ENCODE measurements at regions not wholly inside any gene's neighbourhood (a gene's known extent, or its start where the extent isn't known, plus 50 kb on each side); places are given as distances from the start of the nearest gene placed in this dataset.

GRCh38 chr17:70848785-70849184 is 679.5 kb downstream of the KCNJ2 start:
- Mint-ChIP-seq H3K27ac (no peak overlapping the region), H3K4me1 (no peaks in the 10 kb centered on the region), H3K27me3 (no peaks in the 10 kb centered on the region), H3K9me3 (peaks cover 0 to 16% (median 3%) of the 10 kb centered on the region in 7 donors), H3K4me3 (no peak overlapping the region), H3K36me3 (no peaks in the 10 kb centered on the region)
- DNase-seq (no peak), ATAC-seq (ENCODE audit: low read depth in 2 of 2) (no peak)
- H3K27me3 ChIP-seq (ENCODE audit: control insufficient read depth, insufficient read depth, low read length): no peaks in the 10 kb centered on the region
- no peaks in the 10 kb centered on the region for H3K9me3 ChIP-seq (ENCODE audit: control insufficient read depth in 2 of 2, low read length in 2 of 2)
- no peaks in the 10 kb centered on the region for H3K4me1 ChIP-seq (ENCODE audit: control insufficient read depth, insufficient read depth, low read length, poor library complexity, severe bottlenecking)
- H3K4me3 ChIP-seq (ENCODE audit: low read depth, low read length): no peak overlapping the region
- no peak overlapping the region for H3K27ac ChIP-seq (ENCODE audit: insufficient read depth, low read length, poor library complexity, severe bottlenecking)
- H3K36me3 ChIP-seq (ENCODE audit: control insufficient read depth, insufficient read depth, low read length): no peaks in the 10 kb centered on the region

- H3K27ac ChIP-seq (ENCODE audit: insufficient read depth, low read length, poor library complexity, severe bottlenecking): no peak overlapping the region
- Mint-ChIP-seq H3K27ac (no peak overlapping the region), H3K27me3 (no peaks in the 10 kb centered on the region), H3K36me3 (no peaks in the 10 kb centered on the region), H3K4me3 (no peak overlapping the region), H3K4me1 (no peaks in the 10 kb centered on the region), H3K9me3 (peaks cover 0 to 10% (median 4%) of the 10 kb centered on the region in 7 donors)
- H3K9me3 ChIP-seq (ENCODE audit: control insufficient read depth in 2 of 2, low read length in 2 of 2): no peaks in the 10 kb centered on the region
- H3K27me3 ChIP-seq (ENCODE audit: control insufficient read depth, insufficient read depth, low read length): no peaks in the 10 kb centered on the region
- DNase-seq (no peak), ATAC-seq (ENCODE audit: low read depth in 2 of 2) (no peak)
- H3K4me3 ChIP-seq (ENCODE audit: low read depth, low read length): no peak overlapping the region
- no peaks in the 10 kb centered on the region for H3K36me3 ChIP-seq (ENCODE audit: control insufficient read depth, insufficient read depth, low read length)
- H3K4me1 ChIP-seq (ENCODE audit: control insufficient read depth, insufficient read depth, low read length, poor library complexity, severe bottlenecking): no peaks in the 10 kb centered on the region
Measured at GRCh38 chr17:70855401-70856054, 686.2 kb downstream of the KCNJ2 start.

GRCh38 chr17:70857351-70857750 is 688.0 kb downstream of the KCNJ2 start:
- no peak overlapping the region for H3K4me3 Mint-ChIP-seq

GRCh38 chr17:70859829-70860228 is 690.5 kb downstream of the KCNJ2 start:
- no peaks in the 10 kb centered on the region for H3K27me3 ChIP-seq (ENCODE audit: control insufficient read depth, insufficient read depth, low read length)
- no peak overlapping the region for H3K27ac Mint-ChIP-seq
- H3K4me3 Mint-ChIP-seq: no peak overlapping the region
- H3K4me3 ChIP-seq (ENCODE audit: low read depth, low read length): no peak overlapping the region
- H3K4me1 Mint-ChIP-seq: no peaks in the 10 kb centered on the region
- H3K27me3 Mint-ChIP-seq: no peaks in the 10 kb centered on the region
- H3K4me1 ChIP-seq (ENCODE audit: control insufficient read depth, insufficient read depth, low read length, poor library complexity, severe bottlenecking): no peaks in the 10 kb centered on the region
- H3K36me3 Mint-ChIP-seq: no peaks in the 10 kb centered on the region
- no peaks in the 10 kb centered on the region for H3K9me3 ChIP-seq (ENCODE audit: control insufficient read depth in 2 of 2, low read length in 2 of 2)
- no peak overlapping the region for H3K27ac ChIP-seq (ENCODE audit: insufficient read depth, low read length, poor library complexity, severe bottlenecking)
- ATAC-seq (ENCODE audit: low read depth in 2 of 2) (no peak), DNase-seq (no peak)
- peaks cover 0 to 23% (median 12%) of the 10 kb centered on the region in 7 donors for H3K9me3 Mint-ChIP-seq
- H3K36me3 ChIP-seq (ENCODE audit: control insufficient read depth, insufficient read depth, low read length): no peaks in the 10 kb centered on the region

More at GRCh38 chr17:70857351-70857750, 688.0 kb downstream of the KCNJ2 start:
- Histone ChIP-seq H3K36me3 (ENCODE audit: control insufficient read depth, insufficient read depth, low read length) (no peaks in the 10 kb centered on the region), H3K27me3 (ENCODE audit: control insufficient read depth, insufficient read depth, low read length) (no peaks in the 10 kb centered on the region), H3K4me1 (ENCODE audit: control insufficient read depth, insufficient read depth, low read length, poor library complexity, severe bottlenecking) (no peaks in the 10 kb centered on the region), H3K27ac (ENCODE audit: insufficient read depth, low read length, poor library complexity, severe bottlenecking) (no peak overlapping the region), H3K9me3 (ENCODE audit: control insufficient read depth in 2 of 2, low read length in 2 of 2) (no peaks in the 10 kb centered on the region), H3K4me3 (ENCODE audit: low read depth, low read length) (no peak overlapping the region)
- no peak for ATAC-seq (ENCODE audit: low read depth in 2 of 2)
- no peak for DNase-seq
- H3K27ac Mint-ChIP-seq: no peak overlapping the region
- no peaks in the 10 kb centered on the region for H3K4me1 Mint-ChIP-seq
- H3K36me3 Mint-ChIP-seq: no peaks in the 10 kb centered on the region
- H3K9me3 Mint-ChIP-seq: peaks cover 0 to 11% (median 4%) of the 10 kb centered on the region in 7 donors
- no peaks in the 10 kb centered on the region for H3K27me3 Mint-ChIP-seq

GRCh38 chr17:70862295-70862694 is 693.0 kb downstream of the KCNJ2 start:
- H3K4me3 ChIP-seq (ENCODE audit: low read depth, low read length): no peak overlapping the region
- no peaks in the 10 kb centered on the region for H3K27me3 Mint-ChIP-seq
- H3K4me1 Mint-ChIP-seq: no peaks in the 10 kb centered on the region
- no peaks in the 10 kb centered on the region for H3K27me3 ChIP-seq (ENCODE audit: control insufficient read depth, insufficient read depth, low read length)
- H3K36me3 ChIP-seq (ENCODE audit: control insufficient read depth, insufficient read depth, low read length): no peaks in the 10 kb centered on the region
- H3K9me3 ChIP-seq (ENCODE audit: control insufficient read depth in 2 of 2, low read length in 2 of 2): no peaks in the 10 kb centered on the region
- no peak overlapping the region for H3K27ac Mint-ChIP-seq
- no peak for DNase-seq
- no peaks in the 10 kb centered on the region for H3K4me1 ChIP-seq (ENCODE audit: control insufficient read depth, insufficient read depth, low read length, poor library complexity, severe bottlenecking)
- no peak overlapping the region for H3K4me3 Mint-ChIP-seq
- no peak for ATAC-seq (ENCODE audit: low read depth in 2 of 2)
- H3K27ac ChIP-seq (ENCODE audit: insufficient read depth, low read length, poor library complexity, severe bottlenecking): no peak overlapping the region
- H3K9me3 Mint-ChIP-seq: peaks cover 0 to 24% (median 11%) of the 10 kb centered on the region in 7 donors
- no peaks in the 10 kb centered on the region for H3K36me3 Mint-ChIP-seq

GRCh38 chr17:70863436-70864248 is 694.3 kb downstream of the KCNJ2 start:
- Histone ChIP-seq H3K4me1 (ENCODE audit: control insufficient read depth, insufficient read depth, low read length, poor library complexity, severe bottlenecking) (no peaks in the 10 kb centered on the region), H3K27me3 (ENCODE audit: control insufficient read depth, insufficient read depth, low read length) (no peaks in the 10 kb centered on the region), H3K9me3 (ENCODE audit: control insufficient read depth in 2 of 2, low read length in 2 of 2) (no peaks in the 10 kb centered on the region), H3K27ac (ENCODE audit: insufficient read depth, low read length, poor library complexity, severe bottlenecking) (no peak overlapping the region), H3K36me3 (ENCODE audit: control insufficient read depth, insufficient read depth, low read length) (no peaks in the 10 kb centered on the region), H3K4me3 (ENCODE audit: low read depth, low read length) (no peak overlapping the region)
- H3K4me3 Mint-ChIP-seq: no peak overlapping the region
- no peaks in the 10 kb centered on the region for H3K36me3 Mint-ChIP-seq
- no peaks in the 10 kb centered on the region for H3K27me3 Mint-ChIP-seq
- no peak overlapping the region for H3K27ac Mint-ChIP-seq
- no peaks in the 10 kb centered on the region for H3K4me1 Mint-ChIP-seq
- peaks cover 0 to 33% (median 10%) of the 10 kb centered on the region in 7 donors for H3K9me3 Mint-ChIP-seq
- ATAC-seq (ENCODE audit: low read depth in 2 of 2): no peak
- no peak for DNase-seq

GRCh38 chr17:70865993-70866804 is 696.9 kb downstream of the KCNJ2 start:
- DNase-seq: no peak
- H3K27me3 ChIP-seq (ENCODE audit: control insufficient read depth, insufficient read depth, low read length): no peaks in the 10 kb centered on the region
- no peak overlapping the region for H3K27ac ChIP-seq (ENCODE audit: insufficient read depth, low read length, poor library complexity, severe bottlenecking)
- peaks cover 0 to 22% (median 5%) of the 10 kb centered on the region in 7 donors for H3K9me3 Mint-ChIP-seq
- no peaks in the 10 kb centered on the region for H3K4me1 Mint-ChIP-seq
- H3K4me3 ChIP-seq (ENCODE audit: low read depth, low read length): no peak overlapping the region
- H3K36me3 ChIP-seq (ENCODE audit: control insufficient read depth, insufficient read depth, low read length): no peaks in the 10 kb centered on the region
- H3K9me3 ChIP-seq (ENCODE audit: control insufficient read depth in 2 of 2, low read length in 2 of 2): no peaks in the 10 kb centered on the region
- ATAC-seq (ENCODE audit: low read depth in 2 of 2): no peak
- H3K4me1 ChIP-seq (ENCODE audit: control insufficient read depth, insufficient read depth, low read length, poor library complexity, severe bottlenecking): no peaks in the 10 kb centered on the region
- no peaks in the 10 kb centered on the region for H3K27me3 Mint-ChIP-seq
- no peak overlapping the region for H3K27ac Mint-ChIP-seq
- no peak overlapping the region for H3K4me3 Mint-ChIP-seq
- no peaks in the 10 kb centered on the region for H3K36me3 Mint-ChIP-seq
